ENCODE measurements at regions not wholly inside any gene's neighbourhood (a gene's known extent, or its start where the extent isn't known, plus 50 kb on each side); places are given as distances from the start of the nearest gene placed in this dataset.

GRCh38 chr13:38226496-38226895, 123.2 kb upstream of the UFM1 start:
- H4K5ac ChIP-seq (ENCODE audit: insufficient read length, low read depth, low read length) = no peak overlapping the region
- no peak for TF ChIP-seq CTCF (conservative IDR thresholded peaks at IDR 0.05)
- H4K91ac ChIP-seq (ENCODE audit: insufficient read length, low read depth, low read length) = no peak overlapping the region
- Mint-ChIP-seq H3K4me1 (peaks cover 0 to 7% of the 10 kb centered on the region in 2 experiments; a peak in 1 of 4 replicates), H3K36me3 (ENCODE audit: insufficient read depth in 1 of 3, low read depth in 3 of 3) (no peaks in the 10 kb centered on the region), H3K4me3 (no peak overlapping the region), H3K27me3 (ENCODE audit: low read depth) (no peaks in the 10 kb centered on the region; the same call in 1 of the 2 replicates), H3K27ac (no peak overlapping the region), H3K9me3 (no peaks in the 10 kb centered on the region)
- H3K4ac ChIP-seq (ENCODE audit: low read depth, low read length) = no peak overlapping the region
- no peak overlapping the region for H4K8ac ChIP-seq (replicated peaks; ENCODE audit: insufficient read length, low read depth, low read length)
- H3K27me3 ChIP-seq (ENCODE audit: insufficient read depth, low read length) = no peaks in the 10 kb centered on the region
- H2BK20ac ChIP-seq (ENCODE audit: low read depth, low read length, poor library complexity, severe bottlenecking) = no peak overlapping the region
- H3T11ph ChIP-seq (ENCODE audit: low read length) = no peak overlapping the region
- no peak overlapping the region for H3K18ac ChIP-seq (ENCODE audit: insufficient read length, low read depth, low read length)
- H3K79me1 ChIP-seq (ENCODE audit: insufficient read depth, low read depth, low read length, poor library complexity, severe bottlenecking) = no peaks in the 10 kb centered on the region
- H3K79me2 ChIP-seq (ENCODE audit: insufficient read depth, low read length) = no peaks in the 10 kb centered on the region
- H3K27ac ChIP-seq (ENCODE audit: insufficient read length, low read depth, low read length) = no peak overlapping the region
- H3K14ac ChIP-seq (ENCODE audit: insufficient read depth, low read length) = no peak overlapping the region
- no peak overlapping the region for H2BK15ac ChIP-seq (ENCODE audit: low read depth, low read length)
- H2BK120ac ChIP-seq (ENCODE audit: low read depth, low read length, poor library complexity, severe bottlenecking) = no peak overlapping the region
- H2AK5ac ChIP-seq (ENCODE audit: insufficient read length, low read length) = no peak overlapping the region
- no peak overlapping the region for H3K4me2 ChIP-seq (ENCODE audit: insufficient read depth, insufficient read length, low read length)
- H3K9me3 ChIP-seq (ENCODE audit: control insufficient read depth, low read depth, low read length) = no peaks in the 10 kb centered on the region
- H3K4me1 ChIP-seq (ENCODE audit: insufficient read depth, low read length) = no peaks in the 10 kb centered on the region
- no peak overlapping the region for H3K56ac ChIP-seq (ENCODE audit: insufficient read length, low read depth, low read length)
- H3K23me2 ChIP-seq (ENCODE audit: insufficient read length, low read depth, low read length, poor library complexity, severe bottlenecking) = no peaks in the 10 kb centered on the region
- H2BK12ac ChIP-seq (ENCODE audit: insufficient read length, low read depth, low read length) = no peak overlapping the region
- no peak for DNase-seq
- H2AFZ ChIP-seq (ENCODE audit: low read length) = no peak overlapping the region
- H2BK5ac ChIP-seq (ENCODE audit: insufficient read length, low read length) = no peak overlapping the region
- no peak overlapping the region for H3K9ac ChIP-seq (ENCODE audit: extremely low read depth, insufficient read length, low read length)
- H4K20me1 ChIP-seq (ENCODE audit: control insufficient read depth, insufficient read depth, insufficient read length) = no peaks in the 10 kb centered on the region
- H3K23ac ChIP-seq (ENCODE audit: insufficient read length, low read depth, low read length) = no peak overlapping the region

Measured in H9 (cell line).